SHP77 treated with DMSO at 0.1 percent for 48 hours (cell line): ENCODE measurements at regions not wholly inside any gene's neighbourhood (a gene's known extent, or its start where the extent isn't known, plus 50 kb on each side); places are given as distances from the start of the nearest gene placed in this dataset.
A peak's percentile ranks its signal among the peaks of the same experiment; 100 is the strongest.
"Not testable (repeated sequence)": the region's sequence is repeated elsewhere in the genome, so short reads cannot be mapped to it uniquely, and the experiment has no call there.

Source experiments
- DNase-seq: peaks from one replicate; lab custom pipeline; 2025; lab: John Stamatoyannopoulos, UW

DNA sequence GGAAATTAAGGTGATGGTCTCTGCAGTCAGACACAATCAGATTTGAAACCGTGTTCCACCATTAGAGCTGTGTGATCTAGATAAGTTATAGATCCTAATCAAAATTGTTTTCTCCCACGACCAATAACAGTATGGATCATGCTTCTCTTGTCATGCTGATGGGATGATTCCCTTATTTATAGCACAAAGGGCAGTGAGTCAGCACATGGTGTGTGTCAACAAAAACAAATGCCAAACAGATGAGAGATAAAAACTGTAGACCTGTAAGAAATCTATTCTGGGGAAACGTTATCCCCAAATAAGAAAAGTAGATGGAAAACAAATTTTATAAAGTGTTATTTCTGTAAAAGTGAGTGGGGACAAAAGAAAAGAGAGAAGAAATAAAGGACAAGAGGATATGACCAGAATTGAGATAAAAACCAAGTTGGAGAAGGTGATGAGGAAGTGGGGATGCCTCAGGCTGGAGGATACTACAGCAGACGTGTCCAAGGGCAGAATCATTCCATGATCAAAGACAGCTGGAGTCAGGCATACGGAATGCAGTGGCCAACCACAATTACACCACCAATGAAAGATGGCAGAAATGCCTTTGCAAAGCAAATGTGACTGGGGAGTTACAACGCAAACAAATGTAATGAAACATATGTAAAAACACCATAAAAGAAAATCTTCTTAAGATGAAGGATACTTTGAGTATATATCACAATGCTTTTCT lies 377.8 kb upstream of the PRKX start:
- DNase-seq = no peak

DNA sequence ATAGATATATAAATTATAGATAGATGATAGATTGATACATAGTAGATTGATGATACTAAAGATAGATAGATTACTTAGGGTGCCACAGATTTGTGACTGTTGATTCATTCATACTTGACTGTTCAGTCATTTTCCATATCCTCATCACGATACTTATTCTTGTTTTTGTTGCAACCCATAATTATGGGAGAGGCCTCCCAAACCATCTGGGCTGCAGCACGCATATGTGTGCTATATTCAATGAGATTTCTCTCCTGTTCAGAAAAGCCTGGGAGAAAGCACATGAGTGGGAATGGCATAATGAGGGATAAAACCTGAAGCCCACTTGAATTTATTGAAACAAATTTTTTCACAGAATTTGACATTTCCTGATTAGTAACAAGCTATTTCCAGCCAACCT lies 346.4 kb upstream of the PRKX start:
- DNase-seq = no peak

DNA sequence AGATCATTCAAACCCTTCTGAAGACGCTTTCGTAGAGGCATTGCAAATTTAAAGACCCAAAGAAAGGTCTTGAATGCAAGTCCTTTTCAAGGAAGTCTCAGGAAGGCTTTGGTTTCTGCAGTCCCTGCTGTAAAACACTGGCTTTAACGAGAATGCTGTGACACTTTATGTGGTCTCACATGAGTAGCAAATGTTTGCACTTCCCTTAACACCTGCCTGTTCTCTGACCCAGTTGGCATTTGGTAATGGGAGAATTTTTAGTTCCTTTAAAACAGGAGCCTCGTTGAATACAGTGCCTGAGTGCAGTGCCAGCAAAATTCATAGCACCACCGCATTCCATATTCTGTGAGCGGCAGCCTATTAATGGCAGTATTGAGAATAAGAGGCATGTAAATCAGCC lies 330.5 kb upstream of the PRKX start:
- no peak for DNase-seq

DNA sequence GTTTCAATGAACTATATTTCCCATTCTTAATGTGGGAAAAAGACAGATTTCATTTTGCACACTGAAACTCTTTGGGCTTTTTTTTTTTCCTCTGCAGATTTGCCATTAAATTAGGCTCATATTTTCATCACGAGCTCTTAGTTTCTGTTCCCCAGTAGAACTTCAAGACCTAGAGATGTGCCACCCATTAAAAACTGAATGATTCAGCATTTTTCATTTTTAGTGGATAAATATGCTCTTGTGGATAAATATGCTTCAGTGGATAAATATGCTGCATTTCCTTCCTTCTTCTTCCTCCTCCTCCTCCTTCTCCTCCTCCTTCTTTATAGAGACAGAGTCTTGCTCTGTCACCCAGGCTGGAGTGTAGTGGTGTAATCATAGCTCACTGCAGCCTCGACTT lies 322.4 kb upstream of the PRKX start:
- DNase-seq = no peak

DNA sequence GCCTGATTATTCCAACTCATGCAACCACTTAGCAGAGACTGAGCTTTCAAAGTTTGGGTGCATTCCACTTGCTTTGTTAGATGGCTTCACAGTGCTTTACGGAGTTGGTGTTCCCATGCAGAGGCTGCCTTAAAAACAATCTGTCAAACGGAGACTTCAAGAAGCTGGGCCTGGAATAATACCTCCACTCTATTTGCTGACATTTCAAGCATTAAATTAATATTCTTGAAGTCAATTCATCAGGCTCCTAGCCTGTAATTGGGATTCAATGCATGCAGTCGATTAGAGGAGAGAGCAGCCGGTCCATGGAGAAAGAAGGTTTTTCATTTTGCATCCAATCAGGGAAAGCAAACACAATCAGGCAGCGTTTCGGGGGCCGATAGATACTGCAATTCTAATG lies 314.7 kb upstream of the PRKX start:
- no peak for DNase-seq

DNA sequence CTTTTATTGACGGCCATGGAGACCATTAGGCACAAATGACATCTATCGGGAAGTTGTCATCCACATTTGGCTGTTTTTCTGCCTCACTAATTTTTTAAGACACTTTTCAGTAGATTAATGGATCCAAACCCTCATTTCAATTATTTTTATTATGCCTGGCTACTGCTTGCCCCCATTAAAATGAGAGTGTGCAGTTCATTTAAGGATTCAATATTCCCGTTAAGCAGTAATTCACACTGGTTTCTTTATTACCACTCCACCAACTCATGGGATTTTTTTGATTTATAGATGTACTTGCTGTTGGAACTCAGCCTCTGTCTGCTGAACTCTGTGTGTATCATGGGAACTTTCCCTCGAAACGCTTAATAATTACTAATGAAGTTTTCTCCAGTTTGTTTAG lies 291.8 kb upstream of the PRKX start:
- DNase-seq = no peak

DNA sequence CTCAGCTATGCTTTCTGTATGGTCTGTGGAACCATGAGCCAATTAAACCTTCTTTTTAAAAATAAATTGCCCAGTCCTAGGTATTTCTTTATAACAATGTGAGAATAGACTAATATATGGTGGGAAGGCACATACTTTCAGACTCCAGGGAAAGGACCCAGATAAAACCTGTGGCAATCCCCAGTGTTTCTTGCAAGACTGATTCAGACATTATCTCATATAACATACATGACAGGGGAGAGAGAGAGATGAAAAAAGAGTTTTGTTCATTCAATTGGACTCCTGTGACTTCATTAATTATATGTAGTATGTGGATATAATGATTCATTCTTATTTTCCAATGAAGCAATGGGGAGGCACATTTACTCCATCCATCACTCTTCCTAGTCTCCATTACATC lies 291.4 kb upstream of the PRKX start:
- DNase-seq = no peak

DNA sequence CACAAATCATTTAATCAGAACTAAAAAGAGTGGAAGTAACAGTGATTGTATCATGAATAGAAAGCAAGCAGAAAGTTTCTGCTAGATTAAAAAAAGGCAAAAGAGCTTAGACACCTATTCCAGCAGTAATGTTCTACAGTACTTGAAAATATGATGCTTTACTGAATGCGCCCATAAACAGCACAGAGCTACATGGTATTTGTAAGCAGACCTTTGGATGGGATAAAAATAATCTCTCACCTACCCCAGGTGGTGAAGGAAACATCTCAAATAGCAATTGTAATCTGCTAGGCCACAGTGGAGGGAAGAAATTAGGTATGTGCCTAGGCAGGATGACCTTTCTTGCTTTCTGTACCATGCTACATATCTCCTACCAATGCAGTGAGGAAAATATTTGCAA lies 280.9 kb upstream of the PRKX start:
- DNase-seq = no peak

DNA sequence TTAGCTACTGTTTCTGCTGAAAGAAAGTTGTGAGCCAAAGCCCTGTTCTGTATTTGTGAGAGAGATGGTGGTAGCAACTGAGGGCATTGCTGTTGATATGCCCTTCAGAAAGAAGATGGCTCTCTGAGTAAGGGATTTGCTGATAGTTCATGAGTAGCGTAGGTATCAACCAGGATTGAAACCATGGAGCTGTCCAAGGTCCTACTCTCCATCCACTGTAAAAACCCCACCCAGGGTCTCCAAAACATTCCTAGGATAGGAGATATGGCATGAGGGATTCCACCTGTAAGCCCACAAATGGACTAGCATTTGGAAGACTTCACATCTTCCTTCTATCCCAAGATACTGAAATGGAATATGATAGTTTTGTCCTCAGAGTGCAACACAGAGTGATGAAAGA lies 277.1 kb upstream of the PRKX start:
- no peak for DNase-seq

DNA sequence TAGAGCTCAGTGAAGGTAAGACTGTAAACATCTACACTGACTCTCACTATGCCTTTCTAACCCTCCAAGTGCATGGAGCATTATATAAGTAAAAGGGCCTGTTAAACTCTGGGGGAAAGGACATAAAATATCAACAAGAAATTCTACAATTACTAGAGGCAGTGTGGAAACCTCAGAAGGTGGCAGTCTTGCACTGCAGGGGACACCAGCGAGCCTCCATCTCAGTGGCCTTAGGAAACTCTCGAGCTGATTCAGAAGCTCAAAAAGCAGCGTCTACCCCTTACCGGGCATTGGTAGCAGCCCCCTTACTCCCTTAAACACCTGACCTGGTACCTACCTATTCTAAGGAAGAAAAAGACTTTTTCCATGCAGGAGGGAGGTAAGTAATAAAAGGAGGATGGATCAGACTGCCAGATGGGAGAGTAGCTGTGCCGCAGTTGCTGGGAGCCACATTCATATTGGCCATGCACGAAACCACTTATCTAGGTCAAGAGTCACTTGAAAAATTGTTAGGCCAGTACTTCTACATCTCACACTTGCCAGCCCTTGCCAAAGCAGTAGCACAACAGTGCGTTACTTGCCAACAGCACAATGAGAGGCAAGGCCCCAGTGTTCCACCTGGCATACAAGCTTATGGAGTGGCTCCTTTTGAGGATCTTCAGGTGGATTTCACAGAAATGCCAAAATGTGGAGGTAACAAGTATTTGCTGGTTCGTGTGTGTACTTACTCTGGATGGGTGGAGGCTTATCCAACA lies 258.8 kb upstream of the PRKX start:
- DNase-seq = not testable (repeated sequence)

DNA sequence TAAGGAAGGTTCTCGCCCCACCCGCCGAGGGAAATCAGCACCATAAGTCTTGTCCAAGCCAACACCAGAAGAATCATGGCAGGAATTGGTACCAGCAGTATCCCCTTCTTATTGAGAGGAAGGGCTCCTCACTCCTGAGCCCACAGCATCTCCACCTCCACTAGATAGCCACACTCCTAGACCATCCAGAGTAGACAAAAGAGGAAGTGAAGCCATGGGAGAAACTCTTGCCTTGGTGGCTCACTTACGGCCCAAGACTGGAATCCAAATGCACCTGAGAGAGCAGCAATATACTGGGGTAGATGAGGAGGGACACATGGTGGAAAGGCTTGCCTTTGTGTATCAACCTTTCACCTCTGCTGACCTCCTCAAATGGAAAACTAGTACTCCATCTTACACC lies 255.3 kb upstream of the PRKX start:
- no peak for DNase-seq

DNA sequence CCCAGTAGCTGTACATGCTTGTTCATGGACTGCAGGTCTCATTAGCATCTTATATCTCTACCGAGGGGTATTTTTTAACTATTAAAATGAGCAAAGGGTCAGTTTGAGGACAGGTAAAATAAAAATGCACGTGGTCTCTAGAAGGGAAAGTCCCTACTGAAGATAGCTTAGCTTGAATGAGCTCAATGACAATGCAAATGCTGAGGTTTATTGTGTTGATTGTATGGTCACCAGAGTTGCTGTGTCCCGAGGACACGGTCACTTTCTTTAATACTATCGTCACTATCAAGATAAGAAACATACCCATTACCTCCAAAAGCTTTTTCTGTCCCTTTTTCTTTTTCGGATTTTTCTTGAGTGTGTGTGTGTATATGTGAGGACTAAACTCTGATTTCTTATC lies 250.5 kb upstream of the PRKX start:
- no peak for DNase-seq

DNA sequence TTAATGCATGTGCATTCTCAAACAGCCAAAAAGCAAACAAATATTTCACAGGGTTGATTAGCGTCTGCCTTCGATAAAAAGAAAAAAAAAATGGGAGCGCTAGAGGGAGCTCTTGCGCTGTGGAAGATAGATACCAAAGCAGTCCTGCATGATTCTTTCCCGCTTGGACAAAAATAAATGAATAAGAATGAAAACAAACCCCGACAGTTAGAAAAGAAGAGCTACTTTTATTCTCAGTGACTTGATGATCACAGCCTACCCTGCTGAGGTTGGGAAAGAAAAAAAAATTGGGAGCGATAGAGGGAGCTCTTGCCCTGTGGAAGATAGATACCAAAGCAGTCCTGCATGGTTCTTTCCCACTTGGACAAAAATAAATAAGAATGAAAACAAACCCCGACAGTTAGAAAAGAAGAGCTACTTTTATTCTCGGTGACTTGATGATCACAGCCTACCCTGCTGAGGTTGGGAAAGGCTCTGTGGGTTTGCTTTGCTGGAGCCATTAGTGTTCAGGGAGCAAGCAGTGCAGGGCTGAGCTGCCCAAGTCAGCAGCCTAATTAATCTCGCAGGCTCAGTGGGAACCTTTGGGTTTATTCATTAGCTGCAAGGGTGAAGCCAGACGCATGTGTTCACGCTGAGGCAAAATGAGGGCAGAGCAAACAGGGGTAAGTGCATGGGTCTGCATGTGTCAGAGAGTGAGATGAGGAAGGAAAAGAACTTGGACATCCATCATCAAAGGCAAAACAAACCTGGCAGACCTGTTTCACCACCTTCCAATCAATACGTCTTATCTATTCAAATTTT lies 249.3 kb upstream of the PRKX start:
- DNase-seq = peak; percentile 1

DNA sequence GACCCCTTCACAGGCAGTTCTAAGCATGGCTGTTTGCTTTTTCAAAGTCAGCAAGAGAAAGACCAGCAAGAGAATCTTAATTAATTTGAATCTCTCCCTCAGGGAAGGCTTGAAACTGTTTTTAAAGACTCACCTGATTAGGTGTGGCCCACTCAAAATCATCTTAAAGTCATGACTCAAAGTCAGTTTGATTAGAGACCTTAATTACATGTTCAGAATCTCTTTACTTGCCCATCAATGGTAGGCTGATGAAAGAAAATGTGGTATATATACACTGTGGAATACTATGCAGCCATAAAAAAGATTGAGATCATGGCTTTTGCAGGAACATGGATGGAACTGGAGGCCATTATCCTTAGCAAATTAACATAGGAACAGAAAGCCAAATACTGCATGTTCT lies 247.5 kb upstream of the PRKX start:
- no peak for DNase-seq

DNA sequence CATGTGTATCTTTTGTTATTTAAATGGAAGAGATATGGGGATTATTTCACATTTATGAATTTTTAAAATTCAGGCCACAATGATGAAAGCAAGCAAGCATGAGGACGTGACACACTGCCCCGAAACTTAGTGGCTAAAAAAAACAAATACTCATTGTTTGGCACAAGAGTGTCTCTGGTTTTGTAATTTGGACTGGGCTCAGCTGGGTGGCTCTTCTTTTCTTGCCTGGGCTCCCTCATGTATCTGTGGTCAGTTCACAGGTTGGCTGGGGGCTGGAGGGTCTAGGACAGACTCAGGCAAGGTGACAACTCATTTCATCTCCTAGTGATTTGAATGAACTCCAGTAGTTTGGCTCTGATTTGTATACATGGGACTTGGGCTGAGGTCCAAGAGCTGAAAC lies 238.4 kb upstream of the PRKX start:
- no peak for DNase-seq

DNA sequence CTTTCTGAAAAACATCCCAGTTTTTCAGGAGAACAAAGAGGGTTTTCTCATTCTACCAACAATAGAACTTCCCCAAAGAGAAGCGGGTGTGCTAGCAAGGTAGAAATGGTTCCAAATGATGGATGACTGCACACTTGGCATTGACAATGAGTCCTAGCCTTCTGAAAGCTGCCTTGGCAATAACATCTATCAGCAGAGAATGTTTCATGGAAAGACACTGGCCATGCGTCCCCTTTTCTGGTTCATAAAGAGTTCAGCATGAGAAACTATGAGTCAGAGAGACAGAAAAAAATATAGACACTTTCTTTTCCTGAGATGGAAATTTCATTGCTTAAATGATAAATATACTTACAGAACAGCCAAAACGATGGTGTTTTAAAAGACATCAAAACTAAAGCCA lies 236.9 kb upstream of the PRKX start:
- DNase-seq = no peak

DNA sequence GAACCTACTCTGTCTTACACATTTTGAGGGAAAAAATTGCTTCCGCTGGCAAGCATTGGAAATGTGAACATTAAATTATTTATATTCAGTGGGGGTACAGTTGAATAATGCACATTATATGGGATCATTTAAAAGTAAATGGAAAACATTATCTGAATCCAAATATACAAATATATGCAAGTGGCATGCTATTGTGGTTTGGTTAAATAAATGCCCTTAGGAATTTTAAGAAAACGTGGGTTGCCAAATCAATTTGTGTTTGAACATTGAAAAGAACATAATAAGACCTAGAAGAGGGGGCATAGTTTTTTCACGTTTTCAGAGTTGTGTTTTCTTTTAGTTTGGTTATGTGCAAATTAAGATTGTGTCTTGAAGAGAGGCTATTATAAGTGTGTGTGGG lies 230.5 kb upstream of the PRKX start:
- no peak for DNase-seq

DNA sequence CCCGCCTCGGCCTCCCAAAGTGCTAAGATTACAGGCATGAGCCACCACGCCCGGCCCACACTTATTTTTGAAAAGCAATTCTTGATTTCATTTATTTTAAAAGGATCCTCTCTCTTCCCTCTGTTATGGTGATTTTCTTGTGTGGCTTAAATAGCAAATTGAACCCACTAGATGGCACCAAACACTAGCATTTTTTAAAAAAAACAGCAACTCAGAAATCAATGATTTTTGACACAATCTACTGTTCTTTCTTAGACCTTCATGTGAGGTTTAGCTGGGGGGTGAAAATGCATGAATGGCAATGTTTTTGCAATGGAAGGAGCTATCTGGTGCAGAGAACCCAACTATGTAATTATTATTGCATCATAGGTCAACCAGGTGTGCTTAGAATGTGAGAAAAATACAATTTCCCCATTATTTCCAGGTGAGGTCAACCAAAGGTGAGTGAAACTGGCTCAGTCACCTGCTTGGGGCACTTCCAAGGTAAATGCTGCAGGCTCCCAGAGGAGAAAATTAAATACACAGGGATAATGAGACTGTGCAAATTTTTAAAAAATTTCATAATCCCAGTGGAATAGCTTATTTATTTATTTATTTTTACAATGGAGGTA lies 226.7 kb upstream of the PRKX start:
- DNase-seq = no peak

DNA sequence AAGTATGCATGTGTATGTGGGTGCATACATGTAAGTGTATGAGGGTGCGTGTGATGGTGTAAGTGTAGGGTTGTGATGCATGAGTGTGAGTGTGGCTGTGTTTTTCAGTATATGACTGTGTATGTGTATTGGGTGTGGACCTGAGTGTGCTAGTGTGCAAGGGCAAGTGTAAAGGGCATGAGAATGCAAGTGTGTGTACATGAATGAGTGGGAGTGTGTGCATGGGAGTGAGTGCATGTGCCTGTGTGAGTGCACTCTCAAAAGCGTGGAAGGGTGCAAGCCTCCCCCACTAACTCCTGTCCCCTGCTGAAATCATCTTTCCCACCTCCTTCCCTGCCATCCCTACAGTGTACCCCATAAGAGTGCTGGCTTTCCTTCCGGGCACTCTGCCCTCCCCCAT lies 225.1 kb upstream of the PRKX start:
- no peak for DNase-seq

DNA sequence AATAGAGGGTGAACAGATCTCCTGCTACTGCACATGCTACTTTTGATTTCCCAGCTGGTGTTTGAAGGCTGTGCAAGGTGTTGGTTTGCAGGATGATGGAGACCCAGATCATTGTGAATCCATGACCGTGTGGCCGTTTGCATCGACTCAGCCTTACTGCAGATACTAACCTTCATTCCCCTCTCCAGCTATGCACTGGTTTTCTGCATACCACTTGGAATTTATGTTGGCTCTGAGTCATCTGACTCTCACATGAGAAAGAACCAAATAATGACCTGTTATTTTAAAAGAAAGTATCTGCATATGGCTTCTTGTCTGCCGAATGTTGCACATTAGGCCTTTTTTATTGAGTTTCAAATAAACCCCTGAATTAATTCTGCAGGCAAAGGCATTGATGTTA lies 221.7 kb upstream of the PRKX start:
- DNase-seq = not testable (repeated sequence)

DNA sequence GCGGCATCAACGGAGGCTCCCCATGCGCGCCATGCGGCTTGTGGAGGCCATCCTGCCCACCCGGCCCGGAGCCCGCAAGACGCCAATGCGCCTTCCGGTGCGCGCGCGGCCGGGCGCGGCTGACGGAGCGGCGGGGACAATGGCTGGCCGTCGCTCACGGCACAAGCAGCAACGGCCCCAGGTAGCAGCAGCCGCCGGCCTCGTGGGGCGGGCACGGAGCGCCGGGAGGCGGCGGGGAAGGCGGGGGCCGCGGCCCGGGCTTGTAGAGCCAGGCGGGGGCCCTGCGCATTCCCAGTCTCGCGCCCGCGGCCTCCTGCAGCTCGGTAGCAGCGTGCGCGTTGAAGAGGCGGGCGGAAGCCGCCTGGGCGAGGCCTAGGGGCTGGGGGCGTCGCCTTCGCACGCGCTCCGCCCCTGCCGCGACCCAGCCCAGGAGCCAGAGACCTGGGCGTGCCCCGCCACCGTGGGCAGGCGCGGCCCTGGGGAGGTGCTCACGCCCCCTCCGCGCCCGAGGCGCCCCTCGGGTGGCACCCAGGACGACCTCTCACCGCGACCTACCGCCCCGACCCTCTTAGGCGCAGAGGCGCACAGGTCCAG lies 207.1 kb upstream of the PRKX start:
- DNase-seq = not testable (repeated sequence)
